GM12878 (cell line): ENCODE measurements at regions not wholly inside any gene's neighbourhood (a gene's known extent, or its start where the extent isn't known, plus 50 kb on each side); places are given as distances from the start of the nearest gene placed in this dataset.

Source experiments
- ATAC-seq: fragments of 200-7000 bp; cut with Tn5 transposase; 3 replicates; pipeline ENCODE4 v1.9.1; 2020; ENCODE audit warnings: mild to moderate bottlenecking, moderate library complexity
- BruUV-seq: library from RNA; stranded (reverse); fragments of 400-500 nt; replicated peaks from 2 replicates; lab custom pipeline; 2021; lab: Mats Ljungman, UMichigan
- CTCF ChIA-PET: fragments of 300-600 bp; sonication (Branson Sonifier 250); formaldehyde crosslinking; extraction: SDS; loops from one replicate; lab custom pipeline; 2021; ENCODE audit warnings: inconsistent platforms; lab: Yijun Ruan, JAX
- POLR2A ChIA-PET: fragments of 350-600 bp; formaldehyde crosslinking; extraction: SDS; loops from one replicate; lab custom pipeline; 2021; ENCODE audit warnings: inconsistent platforms; lab: Charles Lee
- RAD21 ChIA-PET: fragments of 300-600 bp; sonication (Branson Sonifier 250); formaldehyde crosslinking; loops from one replicate; lab custom pipeline; 2023; ENCODE audit warnings: antibody characterized with exemption; ENCODE audit not compliant: unreplicated experiment; lab: Charles Lee
- SMC1A ChIA-PET: fragments of 300-600 bp; sonication (Branson Sonifier 250); formaldehyde crosslinking; loops from one replicate; lab custom pipeline; 2023; ENCODE audit not compliant: unreplicated experiment, uncharacterized antibody; lab: Charles Lee
- DNase-seq: peaks from one replicate; pipeline ENCODE4 v3.0.0-alpha.2; 2011; ENCODE audit warnings: low read depth, low spot score
- FAIRE-seq: peaks from 3 replicates; lab custom pipeline; 2011; peaks lifted over from hg19 to GRCh38; lab: Jason Lieb, UNC
- H2AFZ ChIP-seq: 2 replicates; pipeline ENCODE4 v1.6.0; 2011; ENCODE audit warnings: low read depth, low read length, control low read depth; ENCODE audit not compliant: control insufficient read depth
- H3K27ac ChIP-seq: 2 replicates; pipeline ENCODE4 v1.5.1; 2011; ENCODE audit warnings: control low read depth; ENCODE audit not compliant: control insufficient read depth, insufficient read depth
- H3K27me3 ChIP-seq, 2 experiments: replicated peaks in 1 of 2; 2 replicates each; pipeline versions ENCODE4 v1.6.0 to v1.6.1; 2011; ENCODE audit warnings: low read length in 1 of 2; ENCODE audit not compliant: control insufficient read depth in 2 of 2, insufficient read depth in 2 of 2
- H3K36me3 ChIP-seq, 2 experiments: 2 replicates each; pipeline ENCODE4 v1.5.1; 2011; ENCODE audit warnings: low read length in 1 of 2; ENCODE audit not compliant: control insufficient read depth in 2 of 2, insufficient read depth in 2 of 2
- H3K4me1 ChIP-seq: 2 replicates; pipeline ENCODE4 v1.6.1; 2011; ENCODE audit warnings: mild to moderate bottlenecking, low read length, moderate library complexity, mixed read lengths; ENCODE audit not compliant: control insufficient read depth, insufficient read depth
- H3K4me2 ChIP-seq: 2 replicates; pipeline ENCODE4 v1.6.0; 2011; ENCODE audit warnings: control low read depth; ENCODE audit not compliant: control insufficient read depth, insufficient read depth
- H3K4me3 ChIP-seq: fragments of 200-600 bp; sonication (generic); 2 replicates; pipeline ENCODE4 v1.5.1; 2016
- H3K79me2 ChIP-seq: 2 replicates; pipeline ENCODE4 v1.6.0; 2011; ENCODE audit warnings: low read length; ENCODE audit not compliant: control insufficient read depth, insufficient read depth
- H3K9ac ChIP-seq: 2 replicates; pipeline ENCODE4 v1.8.0; 2011; ENCODE audit warnings: low read length, control low read depth, mixed read lengths; ENCODE audit not compliant: control insufficient read depth, insufficient read depth
- H3K9me3 ChIP-seq: replicated peaks from 3 replicates; pipeline ENCODE4 v1.5.1; 2011; ENCODE audit warnings: mild to moderate bottlenecking, low read length; ENCODE audit not compliant: control insufficient read depth, insufficient read depth
- H4K20me1 ChIP-seq: 2 replicates; pipeline ENCODE4 v1.6.0; 2011; ENCODE audit not compliant: control insufficient read depth, insufficient read depth
- ATF7 ChIP-seq: fragments of 450-650 bp; IDR thresholded peaks from 2 replicates; pipeline ENCODE4 v1.6.1; 2016; ENCODE audit warnings: low read depth, mild to moderate bottlenecking
- BRCA1 ChIP-seq: IDR thresholded peaks from 2 replicates; pipeline ENCODE4 v1.6.1; 2011; ENCODE audit warnings: low read depth, low read length, improper control_type of control experiment
- CEBPZ ChIP-seq: fragments of 150-350 bp; IDR thresholded peaks from 2 replicates; pipeline ENCODE4 v1.6.1; 2016; ENCODE audit warnings: low read depth, low read length
- EED ChIP-seq: sonication (generic); IDR thresholded peaks from 2 replicates; pipeline ENCODE4 v1.6.1; 2016; ENCODE audit warnings: antibody characterized with exemption, low read depth
- IKZF2 ChIP-seq, 2 experiments: fragments of 450-650 bp; IDR thresholded peaks; 2 replicates each; pipeline ENCODE4 v1.6.1; 2017; ENCODE audit warnings: mild to moderate bottlenecking in 2 of 2, moderate library complexity in 2 of 2
- KDM1A ChIP-seq: fragments of 200-600 bp; sonication (generic); IDR thresholded peaks from 2 replicates; pipeline ENCODE4 v1.6.1; 2016; ENCODE audit warnings: borderline replicate concordance
- MEF2A ChIP-seq: IDR thresholded peaks from 2 replicates; pipeline ENCODE4 v1.6.1; 2011; ENCODE audit warnings: low read depth, mild to moderate bottlenecking, low read length, moderate library complexity; ENCODE audit not compliant: insufficient read depth
- MLLT1 ChIP-seq: fragments of 450-650 bp; IDR thresholded peaks from 2 replicates; pipeline ENCODE4 v1.6.1; 2016; ENCODE audit warnings: mild to moderate bottlenecking
- MTA3 ChIP-seq: IDR thresholded peaks from 2 replicates; pipeline ENCODE4 v1.6.1; 2012; ENCODE audit warnings: low read length, inconsistent platforms, borderline replicate concordance
- NFYA ChIP-seq: IDR thresholded peaks from 2 replicates; pipeline ENCODE4 v1.6.1; 2011; ENCODE audit warnings: low read depth, mild to moderate bottlenecking, low read length, improper control_type of control experiment, borderline replicate concordance
- PAX8 ChIP-seq: fragments of 450-650 bp; IDR thresholded peaks from 2 replicates; pipeline ENCODE4 v1.6.1; 2017; ENCODE audit warnings: mild to moderate bottlenecking, moderate library complexity
- RUNX3 ChIP-seq: IDR thresholded peaks from 2 replicates; pipeline ENCODE4 v1.6.1; 2012; ENCODE audit warnings: low read length, inconsistent platforms
- SIN3A ChIP-seq: IDR thresholded peaks from 2 replicates; pipeline ENCODE4 v1.6.1; 2012; ENCODE audit warnings: low read depth, low read length, improper control_type of control experiment
- WGBS: methylation state at CpG from one replicate; pipeline ENCODE4 v1.1.6; 2016; ENCODE audit warnings: low lambda C conversion rate; ENCODE audit not compliant: insufficient replicate concordance, insufficient coverage; ENCODE audit errors: missing lambda C conversion rate; 5-methylcytosine and 5-hydroxymethylcytosine counted together
- in situ Hi-C: fragments of 300-500 bp; cut with MboI; formaldehyde crosslinking; loops from 9 replicates; pipeline ENCODE4 v1.14.3; 2018; ENCODE audit warnings: mixed read lengths
- intact Hi-C: fragments of 100-400 bp; cut with micrococcal nuclease; formaldehyde crosslinking; loops from one replicate; pipeline ENCODE4 v1.14.2; 2022; ENCODE audit not compliant: unreplicated experiment

GRCh38 chr17:72511242-72511641, 390.4 kb downstream of the SOX9 start:
- H3K27me3 ChIP-seq, result no peaks in the 10 kb centered on the region
- ChIA-PET SMC1A (interaction anchor here (0.9 to 16.7 kb wide), 20 partner anchors 9 to 506 kb away, joined by 3 to 291 read pairs (median 11); partner anchors contain the start of gene SOX9), CTCF (interaction anchor here (0.9 to 10.1 kb wide), 5 partner anchors 13 to 87 kb away, joined by 3 to 111 read pairs (median 23); no protein-coding TSS in a partner anchor), POLR2A (interaction anchor here (1.0 to 8.7 kb wide), 8 partner anchors 9 to 88 kb away, joined by 3 to 143 read pairs (median 14); no protein-coding TSS in a partner anchor), RAD21 (interaction anchor here (1.3 to 15.8 kb wide), 10 partner anchors 9 to 391 kb away, joined by 5 to 361 read pairs (median 17); partner anchors contain the start of gene SOX9)
- peaks cover 22% of the 10 kb centered on the region for H3K4me1 ChIP-seq
- no peaks in the 10 kb centered on the region for H4K20me1 ChIP-seq
- H3K4me3 ChIP-seq, result no peak overlapping the region
- FAIRE-seq, result no peak
- WGBS, result 83% methylated on average over 7 of the region's 7 CpGs
- no TSS peak for BruUV-seq
- no peak for DNase-seq
- in situ Hi-C loops (loop anchor here (10.0 kb wide), 1 partner anchor 386 kb away; the partner anchor contains the start of gene SOX9), intact Hi-C loops (no loop called here)
- H3K36me3 ChIP-seq, result no peaks in the 10 kb centered on the region
- TF ChIP-seq MLLT1, result peak; percentile 35; the same call in 1 of the 2 replicates
- no peak for TF ChIP-seq BRCA1
- H3K27ac ChIP-seq, result no peak overlapping the region
- H2AFZ ChIP-seq, result no peak overlapping the region
- H3K9me3 ChIP-seq, result no peaks in the 10 kb centered on the region; the same call in 2 of the 3 replicates
- ATAC-seq, result no peak
- H3K79me2 ChIP-seq, result no peaks in the 10 kb centered on the region
- no peak overlapping the region for H3K4me2 ChIP-seq
- no peak overlapping the region for H3K9ac ChIP-seq

- FAIRE-seq (no peak), ATAC-seq (no peak), DNase-seq (no peak)
- CTCF ChIA-PET, result interaction anchor here (0.8 to 10.1 kb wide), 12 partner anchors 14 to 391 kb away, joined by 3 to 111 read pairs (median 4); partner anchors contain the start of gene SOX9
- Histone ChIP-seq H3K4me1 (peaks cover 28% of the 10 kb centered on the region), H4K20me1 (no peaks in the 10 kb centered on the region), H3K79me2 (no peaks in the 10 kb centered on the region), H3K9ac (no peak overlapping the region), H2AFZ (no peak overlapping the region), H3K27me3 (no peaks in the 10 kb centered on the region), H3K36me3 (no peaks in the 10 kb centered on the region), H3K27ac (no peak overlapping the region), H3K4me3 (no peak overlapping the region), H3K9me3 (no peaks in the 10 kb centered on the region; the same call in 2 of the 3 replicates), H3K4me2 (no peak overlapping the region)
- SMC1A ChIA-PET, result interaction anchor here (1.0 to 16.7 kb wide), 20 partner anchors 8 to 477 kb away, joined by 3 to 291 read pairs (median 8); partner anchors contain the start of gene SOX9
- WGBS, result 48% methylated on average over 3 of the region's 3 CpGs
- BruUV-seq, result no TSS peak
- in situ Hi-C loops, result loop anchor here (10.0 kb wide), 1 partner anchor 387 kb away; the partner anchor contains the start of gene SOX9
- RAD21 ChIA-PET, result interaction anchor here (0.9 to 15.8 kb wide), 16 partner anchors 8 to 507 kb away, joined by 3 to 361 read pairs (median 8); partner anchors contain the start of gene SOX9
- POLR2A ChIA-PET, result interaction anchor here (0.8 to 8.7 kb wide), 10 partner anchors 8 to 507 kb away, joined by 3 to 143 read pairs (median 10); no protein-coding TSS in a partner anchor
- intact Hi-C loops, result no loop called here
- TF ChIP-seq MEF2A (no peak), ATF7 (no peak), RUNX3 (no peak), NFYA (no peak), CEBPZ (no peak), MTA3 (no peak), SIN3A (no peak), KDM1A (no peak), IKZF2 (IDR thresholded peaks at IDR 0.05) (no peak), EED (no peak), PAX8 (no peak)
Observed at GRCh38 chr17:72511874-72512273, 391.1 kb downstream of the SOX9 start.
